HuH-7.5 (cell line): ENCODE measurements at regions not wholly inside any gene's neighbourhood (a gene's known extent, or its start where the extent isn't known, plus 50 kb on each side); places are given as distances from the start of the nearest gene placed in this dataset.
"Not testable (repeated sequence)": the region's sequence is repeated elsewhere in the genome, so short reads cannot be mapped to it uniquely, and the experiment has no call there.

Experiments used
- DNase-seq: peaks from one replicate; pipeline ENCODE4 v3.0.0; 2011; ENCODE audit warnings: low spot score

GRCh38 chr1:64318428-64318827 lies 115.0 kb downstream of the UBE2U start:
- no peak for DNase-seq

GRCh38 chr1:64320007-64320406 lies 116.6 kb downstream of the UBE2U start:
- no peak for DNase-seq

- no peak for DNase-seq
These were observed 117.0 kb downstream of the UBE2U start for GRCh38 chr1:64320470-64320869.

- no peak for DNase-seq
These were observed 117.6 kb downstream of the UBE2U start for GRCh38 chr1:64320922-64321614.

GRCh38 chr1:64323054-64323453 lies 119.6 kb downstream of the UBE2U start:
- DNase-seq: no peak

GRCh38 chr1:64323882-64324281 lies 120.5 kb downstream of the UBE2U start:
- DNase-seq: no peak

GRCh38 chr1:64325856-64326255 lies 122.4 kb downstream of the UBE2U start:
- no peak for DNase-seq

GRCh38 chr1:64327119-64327518 lies 123.7 kb downstream of the UBE2U start:
- no peak for DNase-seq

- no peak for DNase-seq
These were observed 124.8 kb downstream of the UBE2U start for GRCh38 chr1:64328193-64328592.

- no peak for DNase-seq
These were observed 127.4 kb downstream of the UBE2U start for GRCh38 chr1:64330839-64331238.

GRCh38 chr1:64335636-64336035 lies 132.2 kb downstream of the UBE2U start:
- no peak for DNase-seq

- no peak for DNase-seq
These were observed 132.5 kb upstream of the CACHD1 start for GRCh38 chr1:64337475-64337874.

- DNase-seq: no peak
These were observed 132.0 kb upstream of the CACHD1 start for GRCh38 chr1:64337926-64338325.

GRCh38 chr1:64340361-64340760 lies 129.6 kb upstream of the CACHD1 start:
- no peak for DNase-seq

GRCh38 chr1:64343105-64343822 lies 126.7 kb upstream of the CACHD1 start:
- DNase-seq: no peak

GRCh38 chr1:64343823-64344190 lies 126.1 kb upstream of the CACHD1 start:
- no peak for DNase-seq

- DNase-seq: no peak
These were observed 121.5 kb upstream of the CACHD1 start for GRCh38 chr1:64348270-64348960.

GRCh38 chr1:64348961-64349648 lies 120.8 kb upstream of the CACHD1 start:
- DNase-seq: no peak

- DNase-seq: not testable (repeated sequence)
These were observed 114.4 kb upstream of the CACHD1 start for GRCh38 chr1:64355534-64355933.

- no peak for DNase-seq
These were observed 113.2 kb upstream of the CACHD1 start for GRCh38 chr1:64356636-64357256.

GRCh38 chr1:64357422-64357821 lies 112.5 kb upstream of the CACHD1 start:
- DNase-seq: no peak

- no peak for DNase-seq
These were observed 111.2 kb upstream of the CACHD1 start for GRCh38 chr1:64358692-64359091.
